ENCODE measurements at regions not wholly inside any gene's neighbourhood (a gene's known extent, or its start where the extent isn't known, plus 50 kb on each side); places are given as distances from the start of the nearest gene placed in this dataset.
"Not testable (repeated sequence)": the region's sequence is repeated elsewhere in the genome, so short reads cannot be mapped to it uniquely, and the experiment has no call there.

DNA sequence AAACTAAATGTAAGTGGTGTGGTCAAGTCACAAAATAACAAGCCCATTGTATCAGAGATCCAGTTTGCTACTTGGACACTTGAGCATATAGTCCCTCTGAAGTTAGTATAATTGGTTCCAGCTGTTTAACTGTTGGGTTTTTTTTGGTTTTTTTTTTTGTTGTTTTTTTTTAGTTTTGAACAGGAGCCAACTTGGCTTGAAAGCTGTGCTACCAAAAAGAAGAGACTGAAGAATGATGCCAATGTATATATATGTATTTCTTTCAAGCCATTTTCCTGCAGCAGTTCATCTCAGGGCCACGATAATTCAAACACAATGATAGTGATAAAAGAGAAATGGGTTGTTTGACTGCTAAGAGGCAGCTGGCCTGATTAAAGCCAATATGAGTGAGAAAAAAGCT is 138.3 kb downstream of the PCDH18 start:
- DNase-seq (ENCODE audit: low read depth), result no peak

DNA sequence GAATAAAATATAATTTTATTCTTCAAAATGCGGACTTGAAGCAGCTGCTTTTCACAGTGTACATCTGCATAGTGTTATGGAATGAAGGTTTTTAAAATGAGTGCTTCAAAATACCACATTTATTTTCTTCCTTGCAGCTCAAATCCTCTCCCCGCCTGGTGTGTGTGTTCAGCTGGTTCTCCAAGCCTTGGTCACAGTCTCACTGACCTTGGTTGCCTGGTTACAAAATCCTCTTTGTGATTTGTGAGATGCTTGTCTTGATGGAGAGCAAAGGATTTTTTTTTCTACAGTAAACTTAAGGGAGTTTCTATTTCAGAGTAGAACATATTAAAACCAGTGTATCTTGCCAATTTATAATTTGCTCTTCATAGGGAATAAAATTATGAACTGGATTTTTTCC is 139.2 kb downstream of the PCDH18 start:
- no peak for DNase-seq (ENCODE audit: low read depth)

DNA sequence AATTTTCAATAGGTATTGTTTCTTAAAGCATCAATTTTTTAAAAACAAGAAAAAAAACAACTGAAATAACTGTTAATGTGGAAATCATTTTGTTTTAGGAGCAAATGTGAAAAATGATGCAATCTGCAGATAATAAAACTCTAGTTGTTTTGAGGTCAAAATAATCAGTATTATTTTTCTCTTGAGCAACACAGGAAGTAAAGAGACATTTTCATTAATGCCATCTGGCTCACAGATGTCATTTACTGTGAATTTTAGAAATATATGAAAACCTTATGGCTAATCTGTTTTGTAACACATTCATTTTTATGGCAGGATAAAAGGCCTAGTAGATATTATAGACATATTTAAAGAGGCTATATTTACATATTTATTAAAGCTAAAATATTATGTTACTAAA is 141.6 kb downstream of the PCDH18 start:
- peak; percentile 45 for DNase-seq (ENCODE audit: low read depth)

DNA sequence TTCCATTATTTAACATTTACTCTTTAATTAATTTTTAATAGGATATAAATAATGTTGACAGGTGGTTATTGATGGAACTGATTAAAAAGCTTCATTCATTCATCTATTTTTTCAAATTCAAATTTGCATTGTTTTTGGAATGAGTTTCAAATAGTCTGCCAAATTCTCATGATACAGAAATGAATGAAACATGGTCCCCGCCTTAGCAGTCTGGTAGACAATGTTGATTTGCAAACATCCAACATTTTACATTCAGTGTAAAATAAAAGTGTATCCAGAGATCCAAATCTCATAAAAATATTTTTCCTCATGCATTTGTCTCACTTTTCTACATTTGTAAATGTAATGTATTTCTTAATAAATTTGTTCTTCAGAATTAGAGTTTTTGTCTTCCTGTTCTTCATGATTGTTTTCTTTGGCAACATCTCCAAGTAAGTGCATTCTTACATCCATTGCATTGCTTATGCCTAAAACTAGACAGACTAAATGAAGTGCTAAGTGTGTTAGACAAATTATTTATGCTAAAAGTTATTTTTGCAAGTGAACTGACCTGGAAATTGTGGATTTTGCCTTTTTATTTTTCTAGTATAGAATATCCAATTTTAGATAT is 142.3 kb downstream of the PCDH18 start:
- no peak for DNase-seq (ENCODE audit: low read depth)

DNA sequence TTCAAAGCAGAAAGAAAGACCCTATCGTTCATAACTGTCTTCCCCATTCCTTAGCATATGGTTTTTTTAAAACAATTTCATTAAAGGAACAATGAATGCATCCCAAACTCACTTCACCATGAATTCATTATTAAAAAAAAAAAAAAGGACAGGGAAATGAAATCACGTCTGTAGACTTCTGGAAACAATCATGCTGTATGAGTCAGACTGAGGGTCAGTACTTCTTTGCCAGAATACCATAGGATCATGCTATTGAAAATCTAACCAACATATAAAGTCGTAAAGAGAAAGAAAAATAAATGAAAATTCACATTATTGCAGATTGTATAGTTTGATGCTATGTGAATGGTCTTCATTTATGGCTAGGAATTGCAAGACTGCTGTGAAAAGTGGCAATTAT is 144.4 kb downstream of the PCDH18 start:
- DNase-seq (ENCODE audit: low read depth), result no peak

DNA sequence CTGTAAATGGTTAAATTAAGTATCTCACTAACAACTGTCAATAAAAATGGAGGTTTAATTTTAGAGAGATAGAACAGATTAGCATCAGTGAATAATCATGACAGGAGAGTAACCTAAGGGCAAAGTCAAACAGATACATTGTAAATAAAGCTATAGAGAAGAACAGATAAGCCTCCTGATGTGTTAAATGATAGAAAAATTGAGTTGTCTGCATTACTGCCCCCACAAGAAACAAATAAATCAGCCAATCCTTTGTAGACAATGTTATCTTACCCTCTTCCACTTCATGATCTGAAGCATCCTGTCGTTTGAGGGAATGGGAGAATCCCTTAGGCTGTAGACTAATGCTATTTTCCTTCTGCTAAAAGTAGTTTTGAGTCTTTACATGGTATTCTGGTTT is 147.8 kb downstream of the PCDH18 start:
- no peak for DNase-seq (ENCODE audit: low read depth)

DNA sequence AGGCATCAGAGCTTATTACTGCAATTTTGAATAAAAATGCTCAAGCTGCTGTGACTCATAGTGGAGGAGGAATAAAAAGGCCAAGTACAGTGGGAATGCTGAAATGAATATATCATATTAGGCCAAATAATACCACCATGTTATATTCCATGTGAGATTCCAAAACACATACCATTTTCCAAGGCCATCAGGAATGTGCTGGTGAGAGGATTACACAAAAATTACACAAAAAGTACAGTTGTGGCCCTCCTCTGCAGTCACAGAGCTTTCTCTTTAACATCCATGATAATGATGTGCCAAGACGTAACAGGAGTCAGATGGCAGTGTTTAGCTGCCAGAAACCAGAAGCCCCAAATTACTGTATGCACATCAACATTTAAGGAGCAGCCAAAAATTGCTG is 153.5 kb downstream of the PCDH18 start:
- no peak for DNase-seq (ENCODE audit: low read depth)

DNA sequence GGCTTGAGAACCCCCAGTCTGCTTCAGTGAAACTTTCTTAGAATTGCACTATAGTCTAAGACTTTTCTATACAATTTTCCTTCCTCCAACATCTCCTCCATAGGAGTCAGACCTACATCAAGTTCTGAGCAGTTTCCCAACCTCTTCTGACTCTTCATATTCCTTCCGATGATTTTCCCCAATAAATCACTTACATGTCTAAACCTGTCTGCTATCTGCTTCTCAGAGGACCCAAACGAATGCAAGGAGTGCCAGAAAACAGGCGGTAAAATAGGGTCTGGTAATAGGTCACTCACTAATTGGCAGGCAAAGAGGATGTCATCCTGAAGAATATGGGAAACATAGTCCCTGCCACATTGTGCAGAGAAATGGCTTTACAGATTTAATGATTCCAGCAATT is 153.9 kb downstream of the PCDH18 start:
- DNase-seq (ENCODE audit: low read depth), result no peak

DNA sequence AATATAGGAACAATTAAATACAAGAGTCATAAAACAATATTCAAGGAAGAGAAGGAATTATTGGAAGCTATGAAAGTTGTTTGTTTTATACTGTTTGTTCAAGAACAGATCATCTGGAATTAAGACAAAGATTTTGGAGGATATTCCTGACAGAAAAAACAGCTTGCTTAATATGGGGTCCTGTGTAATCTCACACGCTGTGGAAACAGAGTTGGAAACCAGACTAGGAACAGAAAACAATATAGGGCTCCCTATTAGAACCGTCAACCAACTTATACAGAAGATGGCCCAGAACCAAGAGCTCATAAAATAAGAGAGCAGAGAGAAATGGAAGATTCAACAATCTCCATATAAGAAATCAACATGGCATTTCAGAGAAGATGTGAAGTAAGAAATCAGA is 156.0 kb downstream of the PCDH18 start:
- DNase-seq (ENCODE audit: low read depth), result no peak

DNA sequence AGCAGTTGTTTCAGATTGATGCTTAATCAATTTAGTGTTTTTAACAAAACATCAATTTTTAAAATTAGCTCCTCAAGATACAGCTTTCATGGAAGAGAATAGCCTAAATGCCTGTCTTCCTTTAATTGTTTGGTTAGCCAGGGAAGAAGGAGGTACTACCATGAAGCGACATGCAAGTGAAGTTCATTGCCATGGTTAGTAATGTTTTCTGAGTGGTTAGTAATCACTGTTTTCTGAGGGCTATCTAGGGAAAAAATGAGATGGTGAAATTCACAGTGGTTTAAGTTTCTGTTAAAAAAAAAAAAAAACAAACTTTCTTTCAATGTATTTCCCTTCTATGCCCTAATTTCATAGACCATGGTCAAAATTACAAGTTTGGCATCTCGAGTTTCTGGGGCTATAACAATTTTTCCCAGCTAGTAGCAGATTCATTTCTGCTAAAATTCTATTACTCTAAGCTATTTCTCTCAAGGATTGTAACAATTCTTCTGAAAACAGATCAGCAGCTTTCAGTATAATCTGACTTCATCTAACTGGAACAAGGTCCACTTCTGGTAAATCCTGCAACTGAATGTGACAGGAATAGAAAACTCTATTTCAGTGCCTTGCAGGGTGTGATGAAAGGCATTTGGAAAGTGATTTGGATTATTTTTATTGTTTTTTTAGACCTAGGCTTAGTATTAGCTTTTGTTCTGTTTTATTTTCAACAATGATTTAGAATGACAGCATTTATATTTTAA is 157.0 kb downstream of the PCDH18 start:
- no peak for DNase-seq (ENCODE audit: low read depth)

DNA sequence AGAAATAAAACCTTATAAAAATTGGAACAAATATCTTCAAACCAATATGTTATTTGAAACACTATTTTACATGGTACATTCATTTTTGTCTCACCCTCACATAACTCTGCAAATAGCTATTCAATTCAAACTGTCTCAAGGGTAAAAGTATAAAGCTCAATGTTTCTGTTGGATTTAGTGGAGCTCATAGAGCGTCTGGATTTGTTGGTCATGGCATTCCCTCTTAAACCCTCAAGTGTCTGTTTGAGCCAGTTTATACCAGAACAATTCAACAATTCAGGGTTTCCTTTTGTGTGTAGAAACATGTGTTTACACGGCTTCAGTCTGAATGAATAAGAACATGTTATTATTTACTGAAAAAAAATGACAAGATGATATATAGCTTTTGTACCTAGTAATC is 161.6 kb downstream of the PCDH18 start:
- no peak for DNase-seq (ENCODE audit: low read depth)

DNA sequence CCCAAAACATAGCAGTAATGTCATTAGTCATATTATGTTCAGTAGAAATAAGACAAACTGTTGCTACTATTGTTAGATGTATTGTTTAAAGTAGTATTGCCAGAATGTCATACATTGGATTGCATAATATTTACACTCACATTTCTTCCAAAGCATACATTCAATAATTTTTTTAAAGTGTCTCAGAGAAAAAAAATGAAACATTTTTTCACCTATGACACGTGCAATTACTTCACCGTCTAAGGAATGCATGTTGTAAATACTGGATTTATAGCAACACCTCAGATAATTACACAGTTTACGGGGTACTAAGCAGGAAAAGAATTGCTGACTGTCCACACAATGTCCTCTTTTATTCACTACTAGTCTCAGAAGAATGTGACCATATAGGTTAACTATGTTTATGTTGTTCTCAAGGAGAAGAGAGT is 162.1 kb downstream of the PCDH18 start:
- no peak for DNase-seq (ENCODE audit: low read depth)

DNA sequence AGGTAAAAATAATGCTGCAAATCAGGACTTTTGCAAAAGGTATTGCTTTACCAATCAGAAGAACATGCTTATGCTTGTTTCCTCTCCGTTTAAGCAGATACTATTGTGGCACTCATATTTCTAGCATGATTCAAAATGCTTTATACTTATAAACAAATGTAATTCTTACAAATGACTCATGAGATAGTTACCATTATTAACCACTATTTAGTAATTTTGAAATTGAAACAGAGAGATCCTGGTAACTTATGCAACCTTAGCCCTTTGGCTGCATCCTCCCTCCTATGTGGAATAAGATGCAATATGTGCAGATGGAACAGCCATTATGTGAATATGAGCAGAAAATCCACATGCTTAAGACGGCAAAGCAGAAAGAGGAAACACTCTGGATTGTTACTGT is 164.7 kb downstream of the PCDH18 start:
- peak; percentile 62 for DNase-seq (ENCODE audit: low read depth)

DNA sequence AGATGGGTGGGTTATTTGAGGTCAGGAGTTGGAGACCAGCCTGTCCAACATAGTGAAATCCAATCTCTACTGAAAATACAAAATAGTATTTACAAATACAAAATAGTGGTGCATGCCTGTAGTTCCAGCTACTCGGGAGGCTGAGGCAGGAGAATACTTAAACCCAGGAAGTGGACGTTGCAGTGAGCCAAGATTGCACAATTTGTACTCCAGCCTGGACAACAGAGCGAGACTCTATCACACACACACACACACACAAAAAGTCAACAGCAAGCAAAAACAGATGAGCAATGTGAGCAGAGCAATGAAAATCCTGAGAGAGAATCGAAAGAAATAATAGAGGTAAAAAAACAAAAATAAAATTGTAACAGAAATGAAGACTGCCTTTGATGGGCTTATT is 168.8 kb downstream of the PCDH18 start:
- DNase-seq (ENCODE audit: low read depth), result no peak

DNA sequence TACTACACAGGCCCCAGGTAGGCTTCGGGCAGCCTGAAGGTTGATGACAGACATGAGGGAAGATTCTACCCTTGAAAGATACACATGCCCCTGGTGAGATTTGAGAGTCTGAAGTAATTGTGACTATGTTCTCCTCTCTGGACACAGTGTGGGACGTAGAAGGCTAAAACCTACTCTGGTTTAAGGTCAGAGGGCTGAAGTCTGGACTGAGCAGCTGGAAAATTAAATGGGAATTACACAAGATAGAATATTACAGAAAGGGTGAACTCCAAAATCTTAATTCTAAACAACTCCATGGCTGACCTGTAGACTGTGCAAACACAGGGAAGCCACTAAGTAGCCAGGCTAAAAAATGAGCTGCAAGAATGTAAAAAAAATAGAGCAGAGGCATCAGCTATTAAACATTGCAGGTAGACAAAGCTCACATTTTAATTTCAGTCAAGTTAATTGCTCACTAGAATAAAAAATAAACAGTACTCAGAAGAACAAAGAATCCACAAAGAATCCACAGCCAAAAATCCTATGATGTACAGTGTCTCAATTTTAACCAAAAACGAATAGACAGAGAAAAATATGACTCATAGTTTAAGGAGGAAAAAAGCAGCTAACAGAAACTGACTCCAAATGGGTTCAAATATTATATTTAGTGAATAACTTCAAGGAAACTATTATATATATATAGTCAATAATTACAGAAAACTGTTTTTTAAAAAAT is 170.4 kb downstream of the PCDH18 start:
- no peak for DNase-seq (ENCODE audit: low read depth)

DNA sequence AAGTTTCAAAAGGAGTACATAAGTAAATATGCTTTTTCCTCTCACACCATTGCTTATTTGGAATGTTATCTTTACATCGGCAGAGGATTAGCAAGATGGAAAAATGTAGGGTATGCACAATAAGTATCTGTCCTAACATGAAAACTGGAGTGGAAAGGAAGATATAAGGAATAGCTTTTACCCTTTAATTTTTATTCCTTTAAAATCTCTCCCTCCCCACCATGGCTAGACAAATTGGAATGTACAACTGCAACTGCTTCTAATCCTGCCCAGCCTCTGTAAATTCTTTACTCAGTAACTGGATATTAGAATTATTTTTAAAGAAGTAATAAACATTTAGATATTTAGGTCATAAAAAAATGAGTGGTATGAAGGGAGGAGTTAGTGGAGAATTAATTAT is 171.5 kb downstream of the PCDH18 start:
- no peak for DNase-seq (ENCODE audit: low read depth)

DNA sequence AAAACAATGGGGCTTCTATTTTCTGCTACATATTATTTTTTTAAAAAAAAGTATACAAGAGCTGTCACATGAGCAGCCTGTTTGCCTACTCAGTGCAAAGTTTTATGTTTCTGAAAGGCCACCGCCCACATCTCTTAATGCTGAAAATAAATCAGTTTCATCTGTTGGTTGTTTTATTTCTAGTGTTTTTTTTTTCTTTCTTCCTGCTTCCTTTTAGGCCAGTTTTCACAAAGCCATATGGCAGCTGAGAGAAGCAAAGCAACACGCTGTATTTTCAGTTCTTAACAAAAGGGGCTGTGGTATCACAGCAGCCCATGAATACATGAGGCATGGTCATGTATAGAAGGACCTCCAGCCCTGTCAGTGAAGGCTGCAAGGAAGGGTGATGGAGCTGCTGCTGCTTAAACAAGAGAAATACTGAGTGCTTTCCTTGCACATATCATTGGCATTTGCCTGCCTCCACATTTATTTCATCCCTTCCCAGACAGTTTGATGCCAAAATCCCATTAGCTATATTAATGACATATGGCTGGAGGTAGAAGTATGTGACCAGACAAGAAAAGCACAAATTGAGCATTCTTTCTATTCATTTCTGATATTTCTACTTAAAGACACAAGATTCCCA is 172.5 kb downstream of the PCDH18 start:
- no peak for DNase-seq (ENCODE audit: low read depth)

DNA sequence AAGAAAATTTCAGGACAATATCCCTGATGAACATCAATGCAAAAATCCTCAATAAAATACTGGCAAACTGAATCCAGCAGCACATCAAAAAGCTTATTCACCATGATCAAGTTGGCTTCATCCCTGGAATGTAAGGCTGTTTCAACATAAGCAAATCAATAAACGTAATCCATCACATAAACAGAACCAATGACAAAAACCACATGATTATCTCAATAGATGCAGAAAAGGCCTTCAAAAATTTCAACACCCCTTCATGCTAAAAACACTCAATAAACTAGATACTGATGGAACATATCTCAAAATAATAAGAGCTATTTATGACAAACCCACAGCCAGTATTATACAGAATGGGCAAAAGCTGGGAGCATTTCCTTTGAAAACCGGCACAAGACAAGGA is 177.7 kb downstream of the PCDH18 start:
- DNase-seq (ENCODE audit: low read depth), result not testable (repeated sequence)

DNA sequence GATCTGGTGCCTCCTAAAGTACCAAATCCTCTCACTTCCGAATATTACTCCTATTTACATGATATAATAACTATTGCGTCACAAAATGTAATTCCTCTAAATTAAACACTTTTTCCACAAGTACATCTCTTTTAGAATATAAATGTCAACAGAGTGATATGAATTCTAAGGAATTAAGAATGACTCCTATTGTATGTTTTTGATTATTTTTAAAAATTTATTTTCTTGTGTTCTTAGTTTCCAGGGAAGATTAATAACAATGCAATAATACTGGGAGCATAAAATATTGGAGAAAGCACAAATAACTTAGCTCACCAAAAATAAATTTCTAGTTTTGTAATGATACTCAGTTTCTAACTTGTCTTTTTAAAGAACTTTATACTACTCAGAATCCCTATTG is 184.9 kb downstream of the PCDH18 start:
- no peak for DNase-seq (ENCODE audit: low read depth)

DNA sequence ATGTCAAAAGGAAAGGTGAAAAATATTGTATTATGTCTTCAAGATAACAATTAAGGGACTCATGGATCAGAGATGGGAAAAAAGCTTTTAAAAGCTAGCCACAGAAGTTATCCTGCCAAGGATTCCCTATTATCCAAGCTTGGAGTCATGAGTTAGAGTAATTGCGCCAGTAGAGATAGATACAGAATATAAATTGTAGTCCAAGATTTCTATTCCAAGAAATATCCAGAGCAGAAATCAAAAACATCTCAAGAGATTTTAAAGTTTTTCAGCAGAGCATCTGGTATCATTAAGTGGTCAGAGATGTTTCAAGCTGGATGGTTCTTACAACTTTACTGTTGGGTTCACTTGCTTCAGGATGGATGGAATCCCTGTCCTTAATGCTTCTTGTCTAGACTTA is 186.7 kb downstream of the PCDH18 start:
- no peak for DNase-seq (ENCODE audit: low read depth)

DNA sequence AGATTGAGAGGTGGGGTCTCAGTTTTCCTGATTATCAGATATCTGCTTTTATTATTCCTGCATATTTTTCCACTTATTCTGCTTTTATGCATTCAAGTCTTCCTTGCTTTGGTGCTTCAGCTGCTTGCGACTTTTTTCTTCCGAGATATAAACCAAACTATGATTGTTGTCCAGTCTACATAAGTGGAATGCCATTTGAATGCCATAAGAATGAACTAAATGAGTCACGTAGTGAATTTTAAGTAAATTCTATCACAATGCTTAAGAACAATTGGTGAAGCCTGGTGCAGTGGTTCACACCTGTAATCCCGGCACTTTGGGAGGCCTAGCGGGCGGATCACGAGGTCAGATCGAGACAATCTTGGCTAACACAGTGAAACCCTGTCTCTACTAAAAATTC is 189.1 kb downstream of the PCDH18 start:
- no peak for DNase-seq (ENCODE audit: low read depth)

DNA sequence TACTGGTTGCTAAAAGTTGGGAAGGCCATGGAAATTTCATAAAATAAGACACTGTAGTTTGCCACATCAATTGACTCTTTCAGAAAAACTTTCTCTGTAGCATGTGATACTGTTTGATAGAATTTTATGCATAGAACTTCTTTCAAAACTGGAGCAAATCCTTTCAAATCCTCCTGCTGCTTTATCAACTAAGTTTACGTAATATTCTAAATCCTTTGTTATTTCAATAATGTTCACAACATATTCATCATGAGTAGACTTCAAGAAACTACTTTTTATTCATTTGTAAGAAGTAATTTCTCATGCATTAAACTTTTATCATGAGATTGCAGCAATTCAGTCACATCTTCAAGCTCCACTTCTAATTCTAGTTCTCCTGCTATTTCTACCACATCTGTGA is 199.3 kb downstream of the PCDH18 start:
- DNase-seq (ENCODE audit: low read depth), result no peak

DNA sequence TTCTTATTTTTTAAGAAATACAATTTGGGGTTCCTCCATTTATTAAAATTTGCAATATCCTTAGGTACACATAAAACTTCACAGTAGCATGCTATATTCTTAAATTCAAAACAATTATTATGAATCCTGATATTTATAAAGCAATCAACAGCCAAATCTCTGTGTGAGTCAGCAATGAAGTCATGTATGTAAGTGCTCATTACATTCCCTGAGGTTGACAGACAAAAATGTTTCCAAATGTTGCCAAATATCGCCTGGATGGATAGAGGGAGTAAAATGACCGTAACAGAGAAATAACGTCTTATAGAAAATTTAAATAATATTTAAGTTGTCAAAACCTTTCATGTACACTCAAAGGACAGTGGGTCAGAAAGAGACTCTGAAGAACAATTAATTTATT is 220.0 kb downstream of the PCDH18 start:
- DNase-seq (ENCODE audit: low read depth), result no peak

Data from GM04503 (cell line).